ENCODE measurements at regions not wholly inside any gene's neighbourhood (a gene's known extent, or its start where the extent isn't known, plus 50 kb on each side); places are given as distances from the start of the nearest gene placed in this dataset.

GRCh38 chr13:111911754-111912452, 155.0 kb upstream of the SOX1 start:
- Histone ChIP-seq H3K27me3 (replicated peaks in 1 of 2; ENCODE audit: control insufficient read depth in 2 of 2, insufficient read depth in 2 of 2, low read length in 1 of 2) (no peaks in the 10 kb centered on the region), H3K4me2 (ENCODE audit: control insufficient read depth, insufficient read depth) (no peak overlapping the region), H3K4me3 (no peak overlapping the region), H3K27ac (ENCODE audit: control insufficient read depth, insufficient read depth) (no peak overlapping the region), H3K9me3 (replicated peaks; ENCODE audit: control insufficient read depth, insufficient read depth, low read length) (no peaks in the 10 kb centered on the region), H4K20me1 (ENCODE audit: control insufficient read depth, insufficient read depth) (no peaks in the 10 kb centered on the region), H2AFZ (ENCODE audit: control insufficient read depth, low read depth, low read length) (no peak overlapping the region), H3K4me1 (ENCODE audit: control insufficient read depth, insufficient read depth, low read length) (no peaks in the 10 kb centered on the region), H3K36me3 (ENCODE audit: control insufficient read depth in 2 of 2, insufficient read depth in 2 of 2, low read length in 1 of 2) (no peaks in the 10 kb centered on the region), H3K9ac (ENCODE audit: control insufficient read depth, insufficient read depth, low read length) (no peak overlapping the region), H3K79me2 (ENCODE audit: control insufficient read depth, insufficient read depth, low read length) (no peaks in the 10 kb centered on the region)
- 30% methylated on average over 11 of the region's 11 CpGs for WGBS (ENCODE audit: insufficient coverage, insufficient replicate concordance, low lambda C conversion rate, missing lambda C conversion rate)
- CTCF ChIA-PET = no interaction called here
- ATAC-seq (no peak), FAIRE-seq (no peak), DNase-seq (ENCODE audit: low read depth, low spot score) (no peak)
- SMC1A ChIA-PET (ENCODE audit: uncharacterized antibody, unreplicated experiment) = no interaction called here
- RAD21 ChIA-PET (ENCODE audit: unreplicated experiment) = no interaction called here
- POLR2A ChIA-PET = no interaction called here
- in situ Hi-C loops (cut with MboI) = no loop called here
- no TSS peak for BruUV-seq (replicated peaks)
- TF ChIP-seq SPI1 (IDR thresholded peaks at IDR 0.05; ENCODE audit: borderline replicate concordance, insufficient read depth, low read depth, low read length) (no peak), BCLAF1 (IDR thresholded peaks at IDR 0.05) (no peak), NRF1 (conservative IDR thresholded peaks at IDR 0.05; ENCODE audit: low read depth, low read length) (no peak), ATF2 (IDR thresholded peaks at IDR 0.05; ENCODE audit: low read length) (no peak), NR2F1 (conservative IDR thresholded peaks at IDR 0.05) (no peak), KLF5 (IDR thresholded peaks at IDR 0.05; ENCODE audit: partially characterized antibody) (no peak), BRCA1 (IDR thresholded peaks at IDR 0.05; ENCODE audit: low read depth, low read length) (no peak), ETV6 (conservative IDR thresholded peaks at IDR 0.05 in 1 of 2, IDR thresholded peaks at IDR 0.05 in 1 of 2; ENCODE audit: borderline replicate concordance in 1 of 2, low read depth in 1 of 2) (no peak), ZNF384 (IDR thresholded peaks at IDR 0.05; ENCODE audit: borderline replicate concordance, low read depth, low read length) (no peak), ZBTB4 (CRISPR knock-in tag; IDR thresholded peaks at IDR 0.05) (no peak), PBX3 (IDR thresholded peaks at IDR 0.05; ENCODE audit: insufficient replicate concordance, low read depth, low read length) (no peak), ZBED1 (IDR thresholded peaks at IDR 0.05; ENCODE audit: borderline replicate concordance) (no peak), PAX5 (IDR thresholded peaks at IDR 0.05; ENCODE audit: borderline replicate concordance, low read depth, low read length) (no peak), IRF3 (IDR thresholded peaks at IDR 0.05) (no peak)
- intact Hi-C loops (cut with micrococcal nuclease; ENCODE audit: unreplicated experiment) = no loop called here

All from GM12878 (cell line).